Smooth muscle cell (in vitro differentiated cells): ENCODE measurements at regions not wholly inside any gene's neighbourhood (a gene's known extent, or its start where the extent isn't known, plus 50 kb on each side); places are given as distances from the start of the nearest gene placed in this dataset.

Source experiments
- DNase-seq: peaks from one replicate; lab custom pipeline; 2025; ENCODE audit not compliant: unreplicated experiment; lab: John Stamatoyannopoulos, UW
- H2AFZ ChIP-seq: fragments of 200-600 bp; sonication (generic); 2 replicates; pipeline ENCODE4 v1.6.0; 2016; ENCODE audit warnings: antibody characterized with exemption, low read depth, mild to moderate bottlenecking
- H3F3A ChIP-seq: fragments of 200-600 bp; sonication (generic); 2 replicates; pipeline ENCODE4 v1.6.0; 2017; ENCODE audit warnings: antibody characterized with exemption, low read depth
- H3K27ac ChIP-seq: fragments of 200-600 bp; sonication (generic); 2 replicates; pipeline ENCODE4 v1.5.1; 2016; ENCODE audit warnings: low read depth, mild to moderate bottlenecking
- H3K27me3 ChIP-seq: fragments of 200-600 bp; sonication (generic); 2 replicates; pipeline ENCODE4 v1.6.1; 2016; ENCODE audit warnings: low read depth, mild to moderate bottlenecking
- H3K36me3 ChIP-seq: fragments of 200-600 bp; sonication (generic); 2 replicates; pipeline ENCODE4 v1.5.1; 2016; ENCODE audit warnings: low read depth
- H3K4me1 ChIP-seq: fragments of 200-600 bp; sonication (generic); 2 replicates; pipeline ENCODE4 v1.5.1; 2016; ENCODE audit warnings: low read depth
- H3K4me2 ChIP-seq: fragments of 200-600 bp; sonication (generic); 2 replicates; pipeline ENCODE4 v1.6.0; 2016; ENCODE audit warnings: mild to moderate bottlenecking
- H3K4me3 ChIP-seq: fragments of 200-600 bp; sonication (generic); 2 replicates; pipeline ENCODE4 v1.5.1; 2016; ENCODE audit warnings: mild to moderate bottlenecking
- H3K79me2 ChIP-seq: fragments of 200-600 bp; sonication (generic); 2 replicates; pipeline ENCODE4 v1.6.0; 2016; ENCODE audit warnings: low read depth, mild to moderate bottlenecking
- H3K9ac ChIP-seq: fragments of 200-600 bp; sonication (generic); 2 replicates; pipeline ENCODE4 v1.6.0; 2016; ENCODE audit warnings: low read depth
- H3K9me3 ChIP-seq: fragments of 200-600 bp; sonication (generic); replicated peaks from 2 replicates; pipeline ENCODE4 v1.5.1; 2016; ENCODE audit warnings: low read depth
- H4K20me1 ChIP-seq: fragments of 200-600 bp; sonication (generic); 2 replicates; pipeline ENCODE4 v1.6.0; 2016; ENCODE audit warnings: low read depth
- CTCF ChIP-seq: fragments of 200-600 bp; sonication (generic); IDR thresholded peaks from 2 replicates; pipeline ENCODE4 v1.5.1; 2017; ENCODE audit warnings: borderline replicate concordance, mild to moderate bottlenecking, antibody characterized with exemption; ENCODE audit not compliant: insufficient read depth, poor library complexity, severe bottlenecking
- WGBS: methylation state at CpG from one replicate; pipeline ENCODE4 v1.1.7; 2016; ENCODE audit warnings: low lambda C conversion rate; 5-methylcytosine and 5-hydroxymethylcytosine counted together

DNA sequence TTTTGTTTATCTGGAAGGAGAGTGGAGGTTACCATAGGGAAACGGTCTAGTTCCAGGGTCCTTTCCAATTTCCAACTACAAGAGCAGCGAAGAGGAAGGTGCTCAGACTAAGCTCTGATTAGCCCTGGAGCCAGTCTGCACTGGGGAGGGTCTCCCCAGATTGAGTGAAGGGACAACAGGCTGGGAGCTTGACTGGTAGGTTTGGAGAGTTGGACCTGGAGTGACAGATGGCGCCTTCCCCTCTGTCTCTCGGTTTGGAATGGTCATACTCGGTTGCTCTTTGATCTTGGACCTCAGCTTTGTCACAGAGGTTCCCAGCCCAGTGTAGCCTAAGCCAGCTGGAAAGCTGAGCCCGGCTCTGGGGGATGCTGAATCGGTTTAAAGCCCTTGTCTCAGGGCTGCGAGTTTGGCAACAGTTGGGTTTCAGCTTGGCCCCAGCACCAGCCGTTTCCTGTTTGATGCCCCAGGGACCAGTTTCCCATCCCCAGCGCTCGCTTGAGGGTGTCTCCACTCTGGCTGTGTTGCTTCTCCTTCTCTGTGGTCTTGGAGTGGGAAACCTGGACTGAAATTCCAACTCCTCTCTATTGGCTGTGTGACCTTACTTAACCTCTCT is 53.1 kb upstream of the ULK4 start:
- peaks cover 4% of the 10 kb centered on the region for H3F3A ChIP-seq
- peaks cover 62% of the 10 kb centered on the region for H3K79me2 ChIP-seq
- 37% methylated on average over 11 of the region's 11 CpGs for whole genome bisulfite sequencing
- peak overlapping the region; percentile 98 for H3K4me2 ChIP-seq
- no peaks in the 10 kb centered on the region for H3K9me3 ChIP-seq
- DNase-seq = no peak
- no peak overlapping the region for H3K27ac ChIP-seq
- peaks cover 24% of the 10 kb centered on the region for H4K20me1 ChIP-seq
- no peaks in the 10 kb centered on the region for H3K27me3 ChIP-seq
- H3K4me1 ChIP-seq = peaks cover 13% of the 10 kb centered on the region
- TF ChIP-seq CTCF = no peak
- peak overlapping the region; percentile 79 for H3K4me3 ChIP-seq
- no peak overlapping the region for H2AFZ ChIP-seq
- H3K36me3 ChIP-seq = no peaks in the 10 kb centered on the region
- peak overlapping the region; percentile 70 for H3K9ac ChIP-seq

DNA sequence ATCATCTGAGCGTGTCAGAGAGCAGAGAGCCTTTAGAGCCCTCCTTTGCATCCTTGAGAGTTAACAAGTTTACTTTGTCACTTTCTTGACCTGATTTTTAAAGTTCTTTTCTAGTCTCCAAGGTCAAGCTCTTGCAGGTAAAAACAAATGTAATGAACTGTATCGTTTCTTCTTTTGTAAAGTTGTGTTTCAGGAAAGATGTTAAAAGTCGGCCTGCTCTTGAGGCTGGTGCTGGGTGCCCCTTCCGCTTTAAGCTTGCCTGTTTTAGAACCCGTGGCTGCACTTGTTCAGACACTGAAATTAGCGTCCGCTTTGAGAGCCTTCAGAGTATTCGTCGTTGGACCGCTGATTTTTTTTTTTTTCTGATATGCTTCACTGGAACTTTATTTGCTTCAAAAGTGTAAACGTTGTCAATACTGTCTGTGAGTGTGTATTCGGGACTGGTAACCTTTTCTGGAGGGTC is 52.6 kb upstream of the ULK4 start:
- 9% methylated on average over 12 of the region's 12 CpGs for WGBS
- peak overlapping the region; percentile 70 for H3K9ac ChIP-seq
- peak overlapping the region; percentile 76 for H2AFZ ChIP-seq
- peaks cover 57% of the 10 kb centered on the region for H3K79me2 ChIP-seq
- H3K27me3 ChIP-seq = no peaks in the 10 kb centered on the region
- no peak for DNase-seq
- peaks cover 24% of the 10 kb centered on the region for H4K20me1 ChIP-seq
- H3K4me3 ChIP-seq = peak overlapping the region; percentile 79
- H3K27ac ChIP-seq = no peak overlapping the region
- no peaks in the 10 kb centered on the region for H3K9me3 ChIP-seq
- H3F3A ChIP-seq = peaks cover 4% of the 10 kb centered on the region
- TF ChIP-seq CTCF = no peak
- peak overlapping the region; percentile 98 for H3K4me2 ChIP-seq
- no peaks in the 10 kb centered on the region for H3K36me3 ChIP-seq
- peaks cover 12% of the 10 kb centered on the region for H3K4me1 ChIP-seq

- 1% methylated on average over 81 of the region's 103 CpGs for WGBS
- Histone ChIP-seq H4K20me1 (peaks cover 24% of the 10 kb centered on the region), H3K4me3 (peak overlapping the region; percentile 79), H3K4me2 (peak overlapping the region; percentile 98), H3K9ac (peak overlapping the region; percentile 70), H3F3A (peaks cover 4% of the 10 kb centered on the region), H3K27ac (no peak overlapping the region), H3K27me3 (no peaks in the 10 kb centered on the region), H3K36me3 (no peaks in the 10 kb centered on the region), H2AFZ (peak overlapping the region; percentile 76), H3K9me3 (no peaks in the 10 kb centered on the region), H3K79me2 (peaks cover 51% of the 10 kb centered on the region), H3K4me1 (peaks cover 12% of the 10 kb centered on the region)
- DNase-seq = no peak
- no peak for TF ChIP-seq CTCF
Measured at GRCh38 chr3:42013691-42014457, 52.0 kb upstream of the ULK4 start.
